ENCODE measurements at regions not wholly inside any gene's neighbourhood (a gene's known extent, or its start where the extent isn't known, plus 50 kb on each side); places are given as distances from the start of the nearest gene placed in this dataset.

DNA sequence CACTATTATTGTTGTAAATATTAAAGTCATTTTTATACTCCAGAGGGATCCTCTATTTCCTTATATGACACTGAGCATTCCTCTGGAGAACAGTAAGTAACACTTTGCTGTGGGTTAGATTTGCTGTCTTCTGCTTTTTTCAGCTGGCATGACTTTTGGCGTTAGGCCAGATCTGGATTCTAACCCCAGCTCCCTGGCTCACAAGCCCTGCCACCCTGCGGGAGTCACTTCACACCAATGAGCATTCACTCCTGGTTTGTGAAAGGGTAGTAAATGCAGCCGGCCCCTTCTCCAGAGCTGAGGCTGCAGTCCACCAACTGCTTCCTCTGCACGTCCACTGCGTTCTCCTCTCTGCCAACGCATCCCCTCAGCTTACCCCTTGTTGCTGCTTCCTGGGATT is 373.8 kb upstream of the RAB6C start:
- intact Hi-C loops (cut with DNase I), result no loop called here
- DNase-seq (no peak), ATAC-seq (no peak), FAIRE-seq (no peak)
- 47 to 64% methylated on average over 6 of the region's 6 CpGs for WGBS, 2 donors
- Histone ChIP-seq H3K4me3 (no peak overlapping the region), H3K4me1 (no peaks in the 10 kb centered on the region), H3K9me3 (no peaks in the 10 kb centered on the region), H3K27me3 (no peaks in the 10 kb centered on the region), H3K36me3 (no peaks in the 10 kb centered on the region), H3K27ac (no peak overlapping the region)
- TF ChIP-seq, protein P1, sequence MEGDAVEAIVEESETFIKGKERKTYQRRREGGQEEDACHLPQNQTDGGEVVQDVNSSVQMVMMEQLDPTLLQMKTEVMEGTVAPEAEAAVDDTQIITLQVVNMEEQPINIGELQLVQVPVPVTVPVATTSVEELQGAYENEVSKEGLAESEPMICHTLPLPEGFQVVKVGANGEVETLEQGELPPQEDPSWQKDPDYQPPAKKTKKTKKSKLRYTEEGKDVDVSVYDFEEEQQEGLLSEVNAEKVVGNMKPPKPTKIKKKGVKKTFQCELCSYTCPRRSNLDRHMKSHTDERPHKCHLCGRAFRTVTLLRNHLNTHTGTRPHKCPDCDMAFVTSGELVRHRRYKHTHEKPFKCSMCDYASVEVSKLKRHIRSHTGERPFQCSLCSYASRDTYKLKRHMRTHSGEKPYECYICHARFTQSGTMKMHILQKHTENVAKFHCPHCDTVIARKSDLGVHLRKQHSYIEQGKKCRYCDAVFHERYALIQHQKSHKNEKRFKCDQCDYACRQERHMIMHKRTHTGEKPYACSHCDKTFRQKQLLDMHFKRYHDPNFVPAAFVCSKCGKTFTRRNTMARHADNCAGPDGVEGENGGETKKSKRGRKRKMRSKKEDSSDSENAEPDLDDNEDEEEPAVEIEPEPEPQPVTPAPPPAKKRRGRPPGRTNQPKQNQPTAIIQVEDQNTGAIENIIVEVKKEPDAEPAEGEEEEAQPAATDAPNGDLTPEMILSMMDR (IDR thresholded peaks at IDR 0.05), result no peak

DNA sequence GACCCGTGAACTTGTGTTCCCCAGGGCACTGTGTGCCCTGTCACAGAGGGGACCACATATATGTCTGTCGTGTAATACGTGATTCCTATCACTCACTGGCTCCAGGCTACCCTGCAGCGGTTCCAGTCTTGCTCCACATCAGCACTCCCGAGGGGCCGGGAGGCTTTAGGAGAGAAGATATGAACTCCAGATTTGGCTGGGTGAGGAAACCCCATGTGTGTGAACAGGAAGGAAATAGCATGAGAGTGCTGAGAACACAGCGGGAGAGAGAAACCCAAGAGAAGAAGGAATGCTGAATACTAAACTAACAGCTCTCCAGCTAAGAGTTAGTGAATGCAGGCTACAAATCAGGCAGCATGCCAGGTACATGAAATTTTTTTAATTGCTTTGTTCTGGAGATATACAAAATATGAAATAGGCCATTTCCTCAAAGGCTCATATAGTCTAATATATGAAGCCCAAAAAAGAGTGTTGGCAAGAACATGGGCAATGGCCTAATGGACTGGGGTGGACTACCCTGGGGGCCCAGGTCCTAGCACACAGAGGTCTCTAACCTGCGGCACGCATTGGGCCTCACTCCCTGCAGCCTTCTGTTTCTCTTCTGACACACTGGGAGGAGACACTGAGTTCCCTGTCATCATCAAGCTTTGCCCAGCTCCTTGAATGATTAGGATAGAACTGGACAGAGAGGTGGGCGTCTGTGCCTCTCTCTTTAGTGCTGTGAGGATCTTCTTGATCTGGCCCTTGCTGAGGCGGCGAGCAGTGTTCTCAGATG is 372.8 kb upstream of the RAB6C start:
- intact Hi-C loops (cut with DNase I), result no loop called here
- H3K4me1 ChIP-seq, result no peaks in the 10 kb centered on the region
- H3K27me3 ChIP-seq, result no peaks in the 10 kb centered on the region
- WGBS, 2 donors, result 61 to 73% methylated on average over 12 of the region's 12 CpGs
- no peaks in the 10 kb centered on the region for H3K36me3 ChIP-seq
- no peak overlapping the region for H3K27ac ChIP-seq
- DNase-seq (no peak), ATAC-seq (no peak), FAIRE-seq (no peak)
- TF ChIP-seq, protein P1 (IDR thresholded peaks at IDR 0.05), result no peak
- no peaks in the 10 kb centered on the region for H3K9me3 ChIP-seq
- no peak overlapping the region for H3K4me3 ChIP-seq

DNA sequence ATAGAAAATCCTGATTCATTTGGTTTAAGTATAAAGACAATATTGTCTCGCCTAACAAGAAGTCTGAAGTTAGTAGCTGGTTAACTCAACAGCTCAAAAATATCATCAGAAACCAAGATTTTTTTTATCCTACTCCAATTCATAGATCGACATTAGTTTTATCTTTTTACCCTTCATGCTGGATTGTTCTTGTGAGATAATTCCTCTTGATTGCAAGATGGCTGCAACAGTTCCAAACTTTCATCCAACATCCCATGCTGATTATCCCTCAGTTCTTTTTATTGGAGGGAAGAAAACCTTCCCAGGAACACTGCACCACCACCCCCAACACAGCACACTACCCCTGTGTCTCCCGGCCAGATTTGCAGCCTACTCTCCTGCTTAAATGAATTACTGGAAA is 370.2 kb upstream of the RAB6C start:
- FAIRE-seq, result no peak
- TF ChIP-seq, protein P1 (IDR thresholded peaks at IDR 0.05), result no peak

DNA sequence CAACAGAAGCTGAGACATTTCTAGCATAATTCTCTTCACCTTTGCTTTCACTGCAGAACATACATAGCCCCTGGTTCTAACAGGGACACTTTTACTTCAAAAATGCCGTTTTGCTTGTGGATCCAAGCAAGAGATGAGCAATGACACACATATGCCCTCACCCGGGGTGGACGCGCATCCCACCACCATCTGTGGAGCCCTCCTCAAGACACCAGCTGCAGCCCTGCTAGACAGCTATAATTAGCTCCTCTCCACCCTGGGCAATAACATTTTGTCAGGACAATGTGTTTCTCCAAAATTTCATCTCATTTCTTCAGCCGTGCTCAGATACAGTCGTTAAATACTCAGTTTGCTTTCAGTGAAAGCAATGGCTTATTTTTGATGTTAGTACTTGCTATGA is 368.7 kb upstream of the RAB6C start:
- Histone ChIP-seq H3K27ac (no peak overlapping the region), H3K4me1 (no peaks in the 10 kb centered on the region), H3K4me3 (no peak overlapping the region), H3K9me3 (no peaks in the 10 kb centered on the region), H3K36me3 (no peaks in the 10 kb centered on the region), H3K27me3 (no peaks in the 10 kb centered on the region)
- FAIRE-seq (no peak), ATAC-seq (no peak), DNase-seq (no peak)
- intact Hi-C loops (cut with DNase I), result no loop called here
- WGBS, 2 donors, result 74 to 80% methylated on average over 6 of the region's 6 CpGs
- TF ChIP-seq, protein P1 (IDR thresholded peaks at IDR 0.05), result no peak

More for the DNA sequence above, 370.2 kb upstream of the RAB6C start:
- H3K4me3 ChIP-seq, result no peak overlapping the region
- no peaks in the 10 kb centered on the region for H3K27me3 ChIP-seq
- intact Hi-C loops (cut with DNase I), result no loop called here
- H3K9me3 ChIP-seq, result no peaks in the 10 kb centered on the region
- DNase-seq (no peak), ATAC-seq (no peak)
- H3K36me3 ChIP-seq, result no peaks in the 10 kb centered on the region
- no peaks in the 10 kb centered on the region for H3K4me1 ChIP-seq
- H3K27ac ChIP-seq, result no peak overlapping the region
- 77 to 92% methylated on average over 3 of the region's 3 CpGs for WGBS, 2 donors

DNA sequence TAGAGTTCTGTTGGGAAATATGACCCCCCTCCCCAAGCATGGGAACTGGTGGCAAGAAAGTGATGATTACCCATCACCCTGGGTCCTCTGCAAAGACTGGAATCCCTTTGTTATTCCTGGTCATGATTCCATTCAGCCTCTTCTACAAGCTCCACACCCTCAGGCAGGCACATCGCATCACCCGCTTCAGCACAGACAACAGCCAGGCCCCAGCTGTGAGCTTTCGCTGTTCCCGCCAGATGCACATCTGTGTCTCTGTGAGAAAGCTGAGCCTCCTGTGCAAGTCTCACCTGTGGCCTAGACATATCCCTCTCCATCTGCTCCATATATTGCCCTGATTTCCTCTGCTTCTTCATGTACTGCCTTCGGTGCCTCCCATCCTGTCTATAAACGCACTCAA is 368.0 kb upstream of the RAB6C start:
- no peak for ATAC-seq
- Histone ChIP-seq H3K36me3 (no peaks in the 10 kb centered on the region), H3K9me3 (no peaks in the 10 kb centered on the region), H3K4me3 (no peak overlapping the region), H3K27me3 (no peaks in the 10 kb centered on the region), H3K4me1 (no peaks in the 10 kb centered on the region), H3K27ac (no peak overlapping the region)
- no peak for DNase-seq
- WGBS, 2 donors, result 93 to 96% methylated on average over 6 of the region's 6 CpGs
- intact Hi-C loops (cut with DNase I), result no loop called here
- no peak for FAIRE-seq
- TF ChIP-seq, protein P1 (IDR thresholded peaks at IDR 0.05), result no peak

Data from pancreas (tissue), 10 donors.